ENCODE measurements at regions not wholly inside any gene's neighbourhood (a gene's known extent, or its start where the extent isn't known, plus 50 kb on each side); places are given as distances from the start of the nearest gene placed in this dataset.

DNA sequence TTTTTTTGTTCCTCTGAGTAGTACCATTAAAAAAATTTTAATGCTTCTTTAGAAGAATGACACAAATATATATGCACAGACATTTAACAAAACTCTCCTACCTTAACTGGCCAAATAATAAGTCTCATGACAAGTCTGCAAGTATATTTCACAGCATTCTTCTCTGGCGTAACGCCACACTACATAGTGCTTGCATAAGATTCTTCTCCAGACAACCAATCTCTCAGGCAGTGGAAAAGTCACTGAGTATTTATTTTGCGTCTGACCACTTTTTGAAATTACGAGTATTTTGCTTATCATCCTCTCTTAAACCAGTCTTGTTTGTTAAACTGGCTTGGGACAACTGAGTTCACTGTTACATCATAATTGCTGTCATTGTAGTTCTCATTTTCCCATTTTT is 749.2 kb downstream of the ADCYAP1 start:
- TF ChIP-seq SIN3A (IDR thresholded peaks at IDR 0.05; ENCODE audit: borderline replicate concordance, low read depth, low read length) (no peak), EZH2phosphoT487 (IDR thresholded peaks at IDR 0.05; ENCODE audit: borderline replicate concordance, low read depth) (no peak), FOXM1 (IDR thresholded peaks at IDR 0.05; ENCODE audit: low read depth) (no peak), EP300 (IDR thresholded peaks at IDR 0.05; ENCODE audit: borderline replicate concordance in 1 of 2, low read depth in 1 of 2, low read length in 1 of 2) (no peak), POLR2AphosphoS5 (IDR thresholded peaks at IDR 0.05; ENCODE audit: low read depth, low read length) (no peak), FOSL2 (IDR thresholded peaks at IDR 0.05; ENCODE audit: borderline replicate concordance, low read depth) (no peak), CTCF (IDR thresholded peaks at IDR 0.05) (no peak), YY1 (IDR thresholded peaks at IDR 0.05; ENCODE audit: low read depth) (no peak), MXI1 (IDR thresholded peaks at IDR 0.05; ENCODE audit: low read depth, low read length) (no peak), GABPA (IDR thresholded peaks at IDR 0.05; ENCODE audit: low read depth) (no peak), TAF1 (IDR thresholded peaks at IDR 0.05; ENCODE audit: borderline replicate concordance, low read depth, low read length) (no peak), TCF12 (IDR thresholded peaks at IDR 0.05) (no peak)
- TF ChIP-seq, protein P1, sequence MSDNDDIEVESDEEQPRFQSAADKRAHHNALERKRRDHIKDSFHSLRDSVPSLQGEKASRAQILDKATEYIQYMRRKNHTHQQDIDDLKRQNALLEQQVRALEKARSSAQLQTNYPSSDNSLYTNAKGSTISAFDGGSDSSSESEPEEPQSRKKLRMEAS (IDR thresholded peaks at IDR 0.05; ENCODE audit: low read depth), result no peak

Data from SK-N-SH (cell line).